Umbilical cord (tissue), 1 donor: ENCODE measurements at regions not wholly inside any gene's neighbourhood (a gene's known extent, or its start where the extent isn't known, plus 50 kb on each side); places are given as distances from the start of the nearest gene placed in this dataset.

Source experiments
- DNase-seq: peaks from one replicate; pipeline ENCODE4 v3.0.0-alpha.2; 2015; ENCODE audit warnings: low spot score

- no peak for DNase-seq
These were observed 387.8 kb downstream of the SHQ1 start for GRCh38 chr3:72460205-72461174.

DNA sequence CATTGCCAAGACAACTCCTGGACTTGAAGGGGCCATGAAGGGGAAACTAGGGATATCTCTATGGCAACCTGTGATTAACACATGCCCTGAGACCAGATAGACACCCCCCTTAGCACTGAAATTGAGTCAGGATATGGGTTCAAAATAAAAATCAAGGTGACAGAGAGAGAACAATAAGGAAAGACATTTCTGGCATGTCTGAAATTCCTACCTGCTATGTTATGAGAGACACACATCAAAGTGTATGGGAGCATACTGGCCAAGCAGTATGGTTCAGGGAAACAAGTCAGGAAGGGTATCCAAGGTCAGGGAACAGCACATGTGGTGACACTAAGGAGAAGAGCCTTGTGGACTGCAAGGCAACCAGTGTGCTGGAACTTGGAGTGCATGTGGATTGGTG is 388.7 kb downstream of the SHQ1 start:
- DNase-seq: no peak

GRCh38 chr3:72458375-72458774 is 389.9 kb downstream of the SHQ1 start:
- DNase-seq: no peak

DNA sequence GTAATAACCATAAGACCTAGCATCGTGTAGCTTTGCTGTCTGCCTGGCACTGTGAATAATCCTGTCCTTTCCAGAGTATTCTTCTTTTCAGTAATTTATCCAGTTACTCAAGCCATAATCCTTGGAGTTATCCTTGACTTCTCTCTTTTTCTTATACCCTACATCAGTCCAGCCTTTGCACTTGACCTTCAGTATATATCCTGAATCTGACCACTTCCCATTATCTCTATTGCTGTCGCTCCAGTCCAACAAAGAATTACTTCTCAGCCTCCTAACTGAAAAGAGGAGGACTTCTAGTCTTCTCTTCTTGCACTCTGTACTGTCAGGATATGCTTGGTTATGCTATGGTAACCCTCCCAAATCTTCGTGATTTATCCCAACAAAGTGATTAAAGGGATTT is 393.8 kb downstream of the SHQ1 start:
- no peak for DNase-seq

DNA sequence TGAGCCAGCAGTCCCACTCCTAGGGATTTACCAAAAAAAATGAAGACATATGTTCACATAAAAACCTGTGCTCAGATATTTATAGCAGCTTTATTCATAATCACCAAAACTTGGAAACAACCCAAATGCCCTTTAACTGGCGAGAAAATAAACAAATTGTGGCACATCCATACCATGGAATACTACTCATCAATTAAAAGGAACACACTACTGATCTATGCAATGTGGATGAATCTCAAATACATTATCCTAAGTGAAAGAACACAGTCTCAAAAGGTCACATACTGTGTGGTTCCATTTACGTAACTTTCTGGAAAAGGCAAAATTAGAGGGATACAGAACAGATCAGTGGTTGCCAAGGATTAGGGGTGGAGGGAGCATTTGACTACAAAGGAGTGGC is 394.5 kb downstream of the SHQ1 start:
- DNase-seq: no peak

GRCh38 chr3:72452745-72453144 is 395.5 kb downstream of the SHQ1 start:
- no peak for DNase-seq

- DNase-seq: no peak
These were observed 396.4 kb downstream of the SHQ1 start for GRCh38 chr3:72451841-72452240.

DNA sequence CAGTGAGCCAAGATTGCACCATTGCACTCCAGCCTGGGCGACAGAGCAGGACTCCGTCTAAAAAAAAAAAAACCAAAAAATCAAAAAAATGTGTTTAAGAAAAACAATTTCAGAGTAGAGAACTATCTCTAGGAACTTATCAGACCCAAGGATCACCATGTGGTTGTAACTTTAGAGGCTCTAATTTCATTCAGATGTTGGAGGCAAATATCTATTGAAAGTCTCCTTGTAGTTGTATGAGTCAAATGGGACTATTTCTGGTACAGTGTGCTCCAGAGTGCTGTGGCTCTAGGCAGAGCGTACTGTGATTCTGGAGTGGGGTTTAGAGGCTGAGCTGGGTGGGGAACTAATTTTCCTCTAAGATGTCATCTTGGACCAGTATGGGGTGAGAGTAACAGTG is 398.7 kb downstream of the SHQ1 start:
- no peak for DNase-seq

GRCh38 chr3:72448858-72449257 is 399.4 kb downstream of the SHQ1 start:
- no peak for DNase-seq

GRCh38 chr3:72448375-72448823 is 399.8 kb downstream of the SHQ1 start:
- no peak for DNase-seq

DNA sequence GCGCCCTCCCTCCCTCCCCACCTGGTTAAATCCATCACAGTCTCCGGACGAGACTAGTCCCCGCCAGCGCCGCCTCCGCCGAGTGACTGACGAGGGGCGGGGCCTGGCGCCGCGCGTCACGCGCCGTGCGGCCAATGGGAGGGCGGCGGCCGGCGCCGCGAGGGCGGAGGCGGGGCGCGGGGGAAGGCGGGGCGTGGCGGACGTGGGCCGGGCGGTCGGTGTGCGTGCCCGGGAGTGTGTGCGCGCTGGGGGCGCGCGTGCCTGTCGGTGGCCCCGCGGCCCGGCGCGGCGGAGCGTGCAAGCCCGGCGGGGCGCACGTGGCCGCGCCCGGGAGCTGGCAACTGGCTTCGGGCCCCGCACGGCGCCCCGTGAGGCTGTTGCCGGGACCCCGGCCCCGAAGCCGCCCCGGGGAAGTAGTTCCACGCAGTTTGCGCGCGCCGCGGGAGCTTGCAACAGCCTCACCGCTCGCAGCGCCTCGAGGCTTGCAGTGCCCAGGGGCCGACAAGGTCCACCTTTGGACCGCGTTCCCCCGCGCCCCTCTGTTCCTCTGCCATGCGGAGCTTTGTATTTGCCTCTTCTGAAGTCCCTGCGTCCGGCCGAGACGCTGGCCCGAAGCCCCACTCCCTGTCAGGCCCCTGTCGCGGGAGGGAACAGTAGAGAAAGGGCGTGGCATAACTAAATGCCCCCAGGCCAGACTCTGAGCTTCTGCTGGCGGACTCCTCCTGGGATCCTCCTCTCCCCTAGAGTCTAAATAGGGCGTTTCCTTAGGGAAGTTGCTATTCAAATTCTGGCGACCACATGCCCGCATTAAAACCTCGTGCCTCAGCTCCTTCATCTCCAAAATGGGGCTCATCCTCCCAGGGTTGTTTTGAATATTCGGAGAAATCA is 400.9 kb downstream of the SHQ1 start:
- peak; percentile 91 for DNase-seq

DNA sequence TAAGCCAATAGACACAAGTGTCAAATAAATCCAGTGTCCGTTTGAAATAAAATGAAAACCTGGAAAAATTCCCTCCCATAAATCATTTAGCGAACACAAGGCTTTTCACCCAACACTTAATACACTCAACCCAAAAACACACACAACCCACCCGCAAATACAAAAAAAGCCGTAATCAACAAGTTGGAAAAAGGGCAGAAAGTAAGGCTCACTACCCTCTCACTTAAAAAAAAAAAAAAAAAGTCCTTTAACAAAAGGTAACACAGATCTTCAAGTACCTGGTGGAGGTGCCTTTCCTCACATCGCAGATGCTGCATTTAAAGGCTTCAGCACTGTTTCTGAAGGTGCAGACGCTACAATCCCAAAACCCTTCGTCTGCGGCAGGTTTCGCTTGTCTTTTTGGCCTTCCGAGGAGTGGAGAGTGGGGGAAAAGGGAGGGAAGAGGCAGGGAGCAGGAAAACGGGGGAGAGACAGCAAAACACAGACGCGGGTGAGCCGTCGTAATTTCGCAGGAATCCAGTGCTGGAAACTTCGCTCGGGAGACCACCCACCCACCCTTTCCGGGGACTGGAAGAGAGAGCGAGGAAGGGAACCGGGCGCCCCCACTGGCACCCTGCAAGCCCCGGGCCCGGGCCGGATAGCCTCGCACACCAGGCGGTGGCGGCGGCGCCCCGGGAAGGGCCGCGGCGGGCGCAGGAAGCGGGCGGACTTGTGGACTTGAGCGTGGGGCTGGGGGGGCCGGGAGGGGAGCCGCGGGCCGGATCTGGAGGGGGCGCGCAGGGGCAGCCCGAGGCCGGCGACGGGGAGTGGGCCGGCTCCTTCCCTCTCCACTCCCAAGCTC is 401.8 kb downstream of the SHQ1 start, which contains the start of gene RYBP:
Gene RYBP (minus strand): TSS at position 404 of the 841 bp plus-strand sequence.
- peak; percentile 67 for DNase-seq

GRCh38 chr3:72445827-72446217 is 402.4 kb downstream of the SHQ1 start:
- DNase-seq: peak; percentile 29

GRCh38 chr3:72444656-72445223 is 403.5 kb downstream of the SHQ1 start:
- DNase-seq: no peak

DNA sequence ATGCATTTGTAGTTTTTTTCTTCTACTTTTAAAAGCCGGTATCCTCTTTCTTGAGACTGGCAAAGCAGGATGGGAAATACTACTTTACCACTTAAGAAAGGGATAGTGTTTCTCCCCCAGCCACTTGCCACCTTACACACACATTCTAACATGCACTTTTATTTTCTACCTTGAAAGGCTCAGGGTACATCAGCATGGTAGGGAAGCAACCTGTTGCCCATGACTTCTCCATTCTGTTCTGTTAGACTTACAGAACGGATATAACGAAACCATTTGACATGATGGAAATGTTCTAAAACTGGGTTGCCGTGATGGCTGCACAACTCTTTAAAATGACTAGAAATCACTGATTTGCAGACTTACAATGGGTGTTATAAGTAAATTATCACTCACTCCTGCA is 405.5 kb downstream of the SHQ1 start:
- no peak for DNase-seq

DNA sequence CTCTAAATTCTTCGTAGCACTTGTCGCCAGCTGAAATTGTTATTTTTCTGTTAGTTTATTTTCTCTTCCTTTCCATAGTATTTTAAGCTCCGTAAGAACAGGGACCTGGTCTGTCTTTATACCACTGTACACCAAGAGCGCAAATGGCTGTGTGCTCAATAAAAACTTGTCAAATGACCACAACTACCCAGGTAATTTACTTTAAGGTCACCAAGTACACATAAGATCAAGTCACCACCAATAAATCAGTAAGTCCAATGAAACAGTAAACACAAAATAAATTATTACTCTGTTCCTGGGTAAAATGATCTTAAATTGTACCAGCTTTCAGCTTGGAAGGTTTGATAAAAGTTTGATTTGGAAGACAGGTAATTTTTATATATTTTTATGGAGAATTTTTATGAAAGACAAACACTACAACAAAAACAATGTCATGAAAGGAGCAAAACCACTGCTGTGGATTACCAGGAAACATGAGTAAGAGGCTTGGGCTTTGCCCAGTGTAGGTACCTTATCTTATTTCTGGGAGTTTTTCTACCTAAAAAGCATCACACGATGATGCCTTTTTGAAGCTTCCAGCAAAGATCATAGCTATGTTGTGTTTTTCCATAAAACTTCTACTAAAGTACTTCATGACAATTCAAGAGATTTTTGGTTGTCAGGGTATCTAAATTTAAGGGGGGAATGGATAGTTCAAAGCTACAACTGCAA is 406.8 kb downstream of the SHQ1 start:
- no peak for DNase-seq

DNA sequence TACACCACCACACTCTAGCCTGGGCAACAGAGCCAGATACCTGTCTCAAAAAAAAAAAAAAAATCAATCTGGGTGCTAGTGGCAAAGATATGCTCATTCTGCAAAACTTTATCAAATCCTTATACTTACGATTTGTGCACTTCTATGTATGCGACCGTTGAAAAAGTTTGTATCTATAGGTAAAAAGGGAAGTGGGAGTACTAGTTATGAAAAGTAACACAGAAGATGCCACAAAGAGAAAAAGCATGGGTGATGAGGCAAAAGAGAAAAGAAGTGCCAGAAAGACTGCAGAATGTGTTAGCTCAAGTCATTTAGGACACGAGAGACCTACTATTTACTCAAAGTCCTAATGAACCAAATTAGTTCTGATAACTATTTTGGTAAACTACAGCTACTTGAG is 407.8 kb downstream of the SHQ1 start:
- DNase-seq: no peak

GRCh38 chr3:72439321-72440183 is 408.7 kb downstream of the SHQ1 start:
- DNase-seq: no peak

DNA sequence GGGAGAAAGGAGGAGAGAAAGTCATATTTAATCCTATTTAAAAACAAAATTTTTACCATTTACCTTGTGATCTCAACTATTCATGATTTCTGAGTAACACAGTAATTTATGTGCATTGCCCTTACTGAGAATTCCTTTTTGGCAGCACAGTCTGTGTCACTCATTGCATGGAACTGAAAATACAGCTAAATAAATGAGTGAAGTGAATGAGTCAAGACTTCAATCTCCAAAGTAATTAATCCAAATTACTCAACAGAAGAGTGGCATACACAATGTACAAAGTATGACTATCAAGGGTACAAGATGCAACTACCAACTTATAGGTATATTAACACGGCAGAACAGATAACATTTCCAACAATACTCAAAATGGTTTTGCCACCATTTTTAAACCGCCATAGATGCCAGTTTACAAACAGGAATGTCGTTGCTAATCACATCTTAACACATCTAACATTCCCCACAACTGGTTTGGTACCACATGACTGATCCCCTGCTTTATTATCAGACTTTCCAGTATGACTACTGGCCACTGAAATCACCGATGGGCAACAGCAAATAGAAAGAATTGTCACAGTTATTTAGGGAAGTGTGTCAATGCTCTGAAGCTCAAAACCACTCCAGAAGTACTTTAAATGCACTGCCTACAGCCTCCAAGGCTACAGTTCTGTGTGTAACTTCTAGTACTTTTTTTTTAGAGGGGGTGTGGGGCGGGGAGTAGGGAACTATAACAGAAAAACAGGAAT is 410.4 kb downstream of the SHQ1 start:
- DNase-seq: no peak
